Transverse colon (tissue), 4 donors: ENCODE measurements at regions not wholly inside any gene's neighbourhood (a gene's known extent, or its start where the extent isn't known, plus 50 kb on each side); places are given as distances from the start of the nearest gene placed in this dataset.

Source experiments
- EP300 ChIP-seq: sonication (generic); formaldehyde crosslinking; IDR thresholded peaks from one replicate; pipeline ENCODE4 v1.6.1; 2017; ENCODE audit warnings: antibody characterized with exemption, low read depth
- POLR2A ChIP-seq: fragments of 450-650 bp; IDR thresholded peaks from one replicate; pipeline ENCODE4 v1.6.1; 2016; ENCODE audit warnings: antibody characterized with exemption, mild to moderate bottlenecking, moderate library complexity
- POLR2AphosphoS5 ChIP-seq, 3 donors: sonication (generic); formaldehyde crosslinking; IDR thresholded peaks; one replicate each; pipeline ENCODE4 v1.6.1; 2016; ENCODE audit warnings: antibody characterized with exemption in 3 of 3
- TF ChIP-seq, protein P1 (sequence below), 5 experiments: fragments of 200-600 bp in 3 of 5; fragments of 450-650 bp in 2 of 5; sonication (generic) in 3 of 5; IDR thresholded peaks; 1 replicate in 2 of 5; 2 replicates in 3 of 5; pipeline ENCODE4 v1.5.1; 2016 to 2017; ENCODE audit warnings: antibody characterized with exemption in 5 of 5, inconsistent platforms in 3 of 5, mild to moderate bottlenecking in 2 of 5, moderate library complexity in 1 of 5

DNA sequence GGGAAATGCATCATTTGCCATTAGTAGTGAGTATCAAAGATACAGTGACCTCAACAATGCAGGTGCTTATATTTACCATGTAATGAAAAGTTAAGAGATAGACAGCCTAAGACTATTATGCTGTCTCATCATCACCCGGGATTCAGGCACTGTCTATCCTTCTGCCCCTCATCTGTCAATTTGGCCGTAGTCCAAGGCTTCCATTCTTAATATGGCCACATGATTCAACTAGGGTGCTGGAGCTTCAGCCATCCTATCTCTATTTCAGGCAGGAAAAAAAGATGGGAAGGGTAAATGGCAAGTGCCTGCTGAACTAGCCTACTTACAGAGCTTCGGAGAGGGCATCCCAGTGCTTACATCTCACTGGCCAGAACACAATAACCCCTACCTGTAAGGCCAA, 196.7 kb upstream of the LNX1 start:
- TF ChIP-seq, protein P1, sequence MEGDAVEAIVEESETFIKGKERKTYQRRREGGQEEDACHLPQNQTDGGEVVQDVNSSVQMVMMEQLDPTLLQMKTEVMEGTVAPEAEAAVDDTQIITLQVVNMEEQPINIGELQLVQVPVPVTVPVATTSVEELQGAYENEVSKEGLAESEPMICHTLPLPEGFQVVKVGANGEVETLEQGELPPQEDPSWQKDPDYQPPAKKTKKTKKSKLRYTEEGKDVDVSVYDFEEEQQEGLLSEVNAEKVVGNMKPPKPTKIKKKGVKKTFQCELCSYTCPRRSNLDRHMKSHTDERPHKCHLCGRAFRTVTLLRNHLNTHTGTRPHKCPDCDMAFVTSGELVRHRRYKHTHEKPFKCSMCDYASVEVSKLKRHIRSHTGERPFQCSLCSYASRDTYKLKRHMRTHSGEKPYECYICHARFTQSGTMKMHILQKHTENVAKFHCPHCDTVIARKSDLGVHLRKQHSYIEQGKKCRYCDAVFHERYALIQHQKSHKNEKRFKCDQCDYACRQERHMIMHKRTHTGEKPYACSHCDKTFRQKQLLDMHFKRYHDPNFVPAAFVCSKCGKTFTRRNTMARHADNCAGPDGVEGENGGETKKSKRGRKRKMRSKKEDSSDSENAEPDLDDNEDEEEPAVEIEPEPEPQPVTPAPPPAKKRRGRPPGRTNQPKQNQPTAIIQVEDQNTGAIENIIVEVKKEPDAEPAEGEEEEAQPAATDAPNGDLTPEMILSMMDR (IDR thresholded peaks at IDR 0.05) = no peak
- no peak for TF ChIP-seq POLR2A
- no peak for TF ChIP-seq POLR2AphosphoS5 (IDR thresholded peaks at IDR 0.05)
- TF ChIP-seq EP300 = no peak
